ENCODE measurements at regions not wholly inside any gene's neighbourhood (a gene's known extent, or its start where the extent isn't known, plus 50 kb on each side); places are given as distances from the start of the nearest gene placed in this dataset.

GRCh38 chr15:46786590-46787285 is 930.6 kb upstream of the SEMA6D start:
- Mint-ChIP-seq H3K9me3 (ENCODE audit: unreplicated experiment) (peaks cover 7% of the 10 kb centered on the region), H3K36me3 (ENCODE audit: low read depth, unreplicated experiment) (no peaks in the 10 kb centered on the region), H3K27ac (ENCODE audit: unreplicated experiment) (no peak overlapping the region), H3K4me3 (ENCODE audit: unreplicated experiment) (no peak overlapping the region), H3K4me1 (ENCODE audit: unreplicated experiment) (no peaks in the 10 kb centered on the region), H3K27me3 (ENCODE audit: unreplicated experiment) (no peaks in the 10 kb centered on the region)
- no peak for TF ChIP-seq CTCF (IDR thresholded peaks at IDR 0.05; ENCODE audit: unreplicated experiment)
- no peak for DNase-seq (ENCODE audit: low spot score)

- Mint-ChIP-seq H3K36me3 (ENCODE audit: low read depth, unreplicated experiment) (no peaks in the 10 kb centered on the region), H3K27me3 (ENCODE audit: unreplicated experiment) (peaks cover 4% of the 10 kb centered on the region), H3K9me3 (ENCODE audit: unreplicated experiment) (peaks cover 9% of the 10 kb centered on the region), H3K27ac (ENCODE audit: unreplicated experiment) (no peak overlapping the region), H3K4me3 (ENCODE audit: unreplicated experiment) (no peak overlapping the region), H3K4me1 (ENCODE audit: unreplicated experiment) (no peaks in the 10 kb centered on the region)
- no peak for TF ChIP-seq CTCF (IDR thresholded peaks at IDR 0.05; ENCODE audit: unreplicated experiment)
- no peak for DNase-seq (ENCODE audit: low spot score)
Measured at GRCh38 chr15:46795685-46796084, 921.6 kb upstream of the SEMA6D start.

GRCh38 chr15:46808834-46809233 is 908.5 kb upstream of the SEMA6D start:
- DNase-seq (ENCODE audit: low spot score): no peak
- H3K4me3 Mint-ChIP-seq (ENCODE audit: unreplicated experiment): no peak overlapping the region
- H3K36me3 Mint-ChIP-seq (ENCODE audit: low read depth, unreplicated experiment): no peaks in the 10 kb centered on the region
- no peak overlapping the region for H3K27ac Mint-ChIP-seq (ENCODE audit: unreplicated experiment)
- H3K27me3 Mint-ChIP-seq (ENCODE audit: unreplicated experiment): no peaks in the 10 kb centered on the region
- H3K4me1 Mint-ChIP-seq (ENCODE audit: unreplicated experiment): no peaks in the 10 kb centered on the region
- H3K9me3 Mint-ChIP-seq (ENCODE audit: unreplicated experiment): no peaks in the 10 kb centered on the region
- no peak for TF ChIP-seq CTCF (IDR thresholded peaks at IDR 0.05; ENCODE audit: unreplicated experiment)

GRCh38 chr15:46815240-46815639 is 902.1 kb upstream of the SEMA6D start:
- Mint-ChIP-seq H3K4me1 (ENCODE audit: unreplicated experiment) (no peaks in the 10 kb centered on the region), H3K9me3 (ENCODE audit: unreplicated experiment) (peaks cover 35% of the 10 kb centered on the region), H3K36me3 (ENCODE audit: low read depth, unreplicated experiment) (no peaks in the 10 kb centered on the region), H3K27ac (ENCODE audit: unreplicated experiment) (no peak overlapping the region), H3K27me3 (ENCODE audit: unreplicated experiment) (peaks cover 1% of the 10 kb centered on the region), H3K4me3 (ENCODE audit: unreplicated experiment) (no peak overlapping the region)
- no peak for DNase-seq (ENCODE audit: low spot score)
- no peak for TF ChIP-seq CTCF (IDR thresholded peaks at IDR 0.05; ENCODE audit: unreplicated experiment)

GRCh38 chr15:46815765-46816164 is 901.5 kb upstream of the SEMA6D start:
- DNase-seq (ENCODE audit: low spot score): no peak
- no peak for TF ChIP-seq CTCF (IDR thresholded peaks at IDR 0.05; ENCODE audit: unreplicated experiment)
- H3K27me3 Mint-ChIP-seq (ENCODE audit: unreplicated experiment): peaks cover 1% of the 10 kb centered on the region
- peaks cover 35% of the 10 kb centered on the region for H3K9me3 Mint-ChIP-seq (ENCODE audit: unreplicated experiment)
- no peak overlapping the region for H3K27ac Mint-ChIP-seq (ENCODE audit: unreplicated experiment)
- no peaks in the 10 kb centered on the region for H3K36me3 Mint-ChIP-seq (ENCODE audit: low read depth, unreplicated experiment)
- H3K4me3 Mint-ChIP-seq (ENCODE audit: unreplicated experiment): no peak overlapping the region
- no peaks in the 10 kb centered on the region for H3K4me1 Mint-ChIP-seq (ENCODE audit: unreplicated experiment)

All from endothelial cell (in vitro differentiated cells).